ENCODE measurements at regions not wholly inside any gene's neighbourhood (a gene's known extent, or its start where the extent isn't known, plus 50 kb on each side); places are given as distances from the start of the nearest gene placed in this dataset.

- H3K27ac Mint-ChIP-seq = no peak overlapping the region
- peaks cover 24% of the 10 kb centered on the region for H3K9me3 Mint-ChIP-seq
- H3K4me1 Mint-ChIP-seq = peaks cover 33% of the 10 kb centered on the region
- CTCF ChIA-PET = no interaction called here
- DNase-seq (ENCODE audit: low spot score) (no peak), ATAC-seq (no peak)
- POLR2A ChIA-PET = no interaction called here
- TF ChIP-seq EMX1 (CRISPR knock-in tag; IDR thresholded peaks at IDR 0.05) = no peak
- TF ChIP-seq CREM (CRISPR knock-in tag; IDR thresholded peaks at IDR 0.05) = no peak
- no peak for TF ChIP-seq JAZF1 (CRISPR knock-in tag; IDR thresholded peaks at IDR 0.05)
- no peak for TF ChIP-seq ZNF396 (CRISPR knock-in tag; IDR thresholded peaks at IDR 0.05; ENCODE audit: borderline replicate concordance)
- no peak for TF ChIP-seq ZBTB21 (CRISPR knock-in tag; IDR thresholded peaks at IDR 0.05; ENCODE audit: borderline replicate concordance)
- no peak for TF ChIP-seq MLX (CRISPR knock-in tag; IDR thresholded peaks at IDR 0.05)
- no peak for TF ChIP-seq ZNF425 (CRISPR knock-in tag; conservative IDR thresholded peaks at IDR 0.05)
- no peak for TF ChIP-seq IRF1 (CRISPR knock-in tag; IDR thresholded peaks at IDR 0.05)
- no peak for TF ChIP-seq TCF7 (CRISPR knock-in tag; IDR thresholded peaks at IDR 0.05; ENCODE audit: low read depth)
- TF ChIP-seq ESRRA (CRISPR knock-in tag; IDR thresholded peaks at IDR 0.05; ENCODE audit: borderline replicate concordance) = no peak
- TF ChIP-seq GRHL2 (CRISPR knock-in tag; IDR thresholded peaks at IDR 0.05; ENCODE audit: insufficient replicate concordance, severe bottlenecking) = no peak
- TF ChIP-seq ZNF263 (CRISPR knock-in tag; IDR thresholded peaks at IDR 0.05; ENCODE audit: low read depth) = no peak
- no peak for TF ChIP-seq SMAD3 (CRISPR knock-in tag; IDR thresholded peaks at IDR 0.05; ENCODE audit: borderline replicate concordance)
- TF ChIP-seq USF1 (CRISPR knock-in tag; IDR thresholded peaks at IDR 0.05) = no peak
- TF ChIP-seq NR1H2 (CRISPR knock-in tag; IDR thresholded peaks at IDR 0.05) = no peak
- TF ChIP-seq ZNF121 (CRISPR knock-in tag; IDR thresholded peaks at IDR 0.05) = no peak
- no peak for TF ChIP-seq PREB (CRISPR knock-in tag; IDR thresholded peaks at IDR 0.05; ENCODE audit: borderline replicate concordance)
- TF ChIP-seq FOXK1 (CRISPR knock-in tag; IDR thresholded peaks at IDR 0.05) = no peak
- no peaks in the 10 kb centered on the region for H3K27me3 Mint-ChIP-seq (ENCODE audit: low read depth)
- no peak overlapping the region for H3K4me3 Mint-ChIP-seq
- peaks cover 8% of the 10 kb centered on the region for H3K36me3 Mint-ChIP-seq
Observed at GRCh38 chr15:94793207-94793606, 561.8 kb downstream of the MCTP2 start.

- peaks cover 20% of the 10 kb centered on the region for H3K9me3 Mint-ChIP-seq
- no peak for DNase-seq (ENCODE audit: low spot score)
- peaks cover 33% of the 10 kb centered on the region for H3K4me1 Mint-ChIP-seq
- ChIA-PET CTCF (no interaction called here), POLR2A (no interaction called here)
- no peak overlapping the region for H3K4me3 Mint-ChIP-seq
- no peak for TF ChIP-seq HMGA2 (CRISPR knock-in tag; IDR thresholded peaks at IDR 0.05)
- H3K36me3 Mint-ChIP-seq = peaks cover 8% of the 10 kb centered on the region
- H3K27ac Mint-ChIP-seq = no peak overlapping the region
- no peaks in the 10 kb centered on the region for H3K27me3 Mint-ChIP-seq (ENCODE audit: low read depth)
- ATAC-seq = no peak
Observed at GRCh38 chr15:94793641-94794040, 562.3 kb downstream of the MCTP2 start.

- no peak for ATAC-seq
Observed at GRCh38 chr15:94804613-94805012, 573.3 kb downstream of the MCTP2 start.

More at GRCh38 chr15:94804613-94805012, 573.3 kb downstream of the MCTP2 start:
- TF ChIP-seq USF2 (CRISPR knock-in tag; IDR thresholded peaks at IDR 0.05) = no peak
- H3K27ac Mint-ChIP-seq = no peak overlapping the region
- ChIA-PET POLR2A (no interaction called here), CTCF (no interaction called here)
- no peaks in the 10 kb centered on the region for H3K27me3 Mint-ChIP-seq (ENCODE audit: low read depth)
- peaks cover 47% of the 10 kb centered on the region for H3K9me3 Mint-ChIP-seq
- no peak overlapping the region for H3K4me3 Mint-ChIP-seq
- peaks cover 19% of the 10 kb centered on the region for H3K36me3 Mint-ChIP-seq
- peaks cover 8% of the 10 kb centered on the region for H3K4me1 Mint-ChIP-seq
- DNase-seq (ENCODE audit: low spot score) = no peak
